Mesendoderm (in vitro differentiated cells): ENCODE measurements at regions not wholly inside any gene's neighbourhood (a gene's known extent, or its start where the extent isn't known, plus 50 kb on each side); places are given as distances from the start of the nearest gene placed in this dataset.

Experiments
- DNase-seq: peaks from one replicate; pipeline ENCODE4 v3.0.0; 2013
- H2AK5ac ChIP-seq: 2 replicates; pipeline ENCODE4 v1.6.1; 2013; ENCODE audit warnings: low read length, inconsistent platforms
- H2BK120ac ChIP-seq: 2 replicates; pipeline ENCODE4 v1.6.1; 2013; ENCODE audit warnings: low read depth, mild to moderate bottlenecking, low read length, moderate library complexity, mixed read lengths
- H2BK15ac ChIP-seq: replicated peaks from 2 replicates; pipeline ENCODE4 v1.6.1; 2013; ENCODE audit warnings: low read depth, mild to moderate bottlenecking, moderate library complexity
- H2BK5ac ChIP-seq: 2 replicates; pipeline ENCODE4 v1.6.1; 2013; ENCODE audit warnings: low read length, inconsistent platforms
- H3K18ac ChIP-seq: 2 replicates; pipeline ENCODE4 v1.6.1; 2013; ENCODE audit warnings: mild to moderate bottlenecking, low read length, mixed read lengths
- H3K23ac ChIP-seq: one replicate; pipeline ENCODE4 v1.6.1; 2013; ENCODE audit warnings: low read length
- H3K27ac ChIP-seq: 2 replicates; pipeline ENCODE4 v1.5.1; 2013; ENCODE audit warnings: low read depth, mild to moderate bottlenecking, inconsistent platforms, low read length, moderate library complexity
- H3K27me3 ChIP-seq: 2 replicates; pipeline ENCODE4 v1.6.1; 2013; ENCODE audit warnings: low read length, control low read depth, mild to moderate bottlenecking, inconsistent platforms; ENCODE audit not compliant: insufficient read depth, poor library complexity
- H3K36me3 ChIP-seq: 2 replicates; pipeline ENCODE4 v1.6.1; 2013; ENCODE audit warnings: low read length, inconsistent platforms; ENCODE audit not compliant: control insufficient read depth, insufficient read depth
- H3K4ac ChIP-seq: one replicate; pipeline ENCODE4 v1.6.1; 2013; ENCODE audit warnings: low read depth, mild to moderate bottlenecking, low read length, moderate library complexity
- H3K4me1 ChIP-seq: 2 replicates; pipeline ENCODE4 v1.6.1; 2013; ENCODE audit warnings: low read depth, low read length, inconsistent platforms; ENCODE audit not compliant: control insufficient read depth
- H3K4me2 ChIP-seq: 2 replicates; pipeline ENCODE4 v1.6.1; 2013; ENCODE audit warnings: low read length
- H3K4me3 ChIP-seq: 2 replicates; pipeline ENCODE4 v1.5.1; 2013; ENCODE audit warnings: mild to moderate bottlenecking, low read length
- H3K56ac ChIP-seq: one replicate; pipeline ENCODE4 v1.6.1; 2013; ENCODE audit warnings: low read length
- H3K79me1 ChIP-seq: 2 replicates; pipeline ENCODE4 v1.6.1; 2013; ENCODE audit warnings: low read length, inconsistent platforms
- H3K79me2 ChIP-seq: 2 replicates; pipeline ENCODE4 v1.6.1; 2013; ENCODE audit warnings: mild to moderate bottlenecking, low read length; ENCODE audit not compliant: control insufficient read depth, insufficient read depth
- H3K9ac ChIP-seq: 2 replicates; pipeline ENCODE4 v1.6.1; 2013; ENCODE audit warnings: low read length, inconsistent platforms
- H4K5ac ChIP-seq: one replicate; pipeline ENCODE4 v1.6.1; 2013; ENCODE audit warnings: low read length
- H4K8ac ChIP-seq: one replicate; pipeline ENCODE4 v1.6.1; 2013; ENCODE audit warnings: low read depth, mild to moderate bottlenecking, control low read depth, low read length, moderate library complexity
- WGBS: extraction: QIAGEN DNeasy Blood & Tissue Kit; methylation state at CpG from one replicate; pipeline ENCODE4 v1.1.7; 2013; ENCODE audit warnings: low lambda C conversion rate, missing lambda C conversion rate; ENCODE audit not compliant: insufficient coverage; ENCODE audit errors: extremely low coverage; 5-methylcytosine and 5-hydroxymethylcytosine counted together

DNA sequence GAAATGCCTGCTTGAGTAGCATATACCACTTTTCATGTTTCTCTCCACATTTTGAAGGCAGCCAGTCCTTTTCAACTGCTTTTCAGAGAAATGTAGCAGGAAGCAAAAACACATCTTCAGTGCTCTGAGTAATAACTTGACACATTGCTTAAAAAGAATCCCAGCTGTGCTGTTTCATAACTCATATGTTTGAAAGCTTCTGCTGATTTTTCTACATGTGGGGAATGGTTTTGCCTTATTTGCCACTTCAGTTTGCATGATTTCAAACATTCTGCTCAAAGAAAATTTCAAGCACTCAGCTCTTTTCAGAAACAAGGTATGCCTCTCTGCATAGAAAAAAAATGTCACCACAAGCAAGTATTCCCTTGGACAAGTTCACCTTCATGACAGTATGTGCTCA lies 732.8 kb downstream of the POM121L12 start:
- Histone ChIP-seq H2BK120ac (no peak overlapping the region), H3K27ac (no peak overlapping the region), H3K4me1 (no peaks in the 10 kb centered on the region), H3K56ac (no peak overlapping the region), H2BK15ac (no peak overlapping the region), H2BK5ac (no peak overlapping the region), H4K8ac (no peak overlapping the region), H3K27me3 (no peaks in the 10 kb centered on the region), H3K36me3 (no peaks in the 10 kb centered on the region), H3K9ac (no peak overlapping the region), H3K18ac (no peak overlapping the region), H3K4me2 (no peak overlapping the region), H3K4me3 (no peak overlapping the region), H2AK5ac (no peak overlapping the region), H3K23ac (no peak overlapping the region), H3K4ac (no peak overlapping the region), H3K79me2 (no peaks in the 10 kb centered on the region), H3K79me1 (no peaks in the 10 kb centered on the region), H4K5ac (no peak overlapping the region)
- no peak for DNase-seq

DNA sequence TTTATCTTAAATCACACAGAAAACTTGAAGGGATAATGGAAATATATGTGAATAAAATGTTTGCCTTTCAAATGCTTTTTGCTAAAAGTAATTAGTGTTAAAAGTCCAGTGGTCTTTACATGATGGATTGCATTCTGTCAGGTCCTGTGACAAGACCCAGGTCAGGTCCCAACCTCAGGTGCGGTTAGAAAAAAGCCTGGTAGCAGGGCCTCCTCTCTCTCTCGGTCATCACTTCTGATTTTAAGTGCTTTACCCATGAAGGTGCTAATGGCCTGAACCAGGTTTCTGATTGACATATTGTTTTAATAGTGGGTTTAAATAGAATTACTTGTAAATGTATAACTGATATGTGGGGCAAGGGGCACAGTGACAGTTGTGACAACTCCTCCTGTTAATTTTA lies 736.3 kb downstream of the POM121L12 start:
- no peak for DNase-seq

DNA sequence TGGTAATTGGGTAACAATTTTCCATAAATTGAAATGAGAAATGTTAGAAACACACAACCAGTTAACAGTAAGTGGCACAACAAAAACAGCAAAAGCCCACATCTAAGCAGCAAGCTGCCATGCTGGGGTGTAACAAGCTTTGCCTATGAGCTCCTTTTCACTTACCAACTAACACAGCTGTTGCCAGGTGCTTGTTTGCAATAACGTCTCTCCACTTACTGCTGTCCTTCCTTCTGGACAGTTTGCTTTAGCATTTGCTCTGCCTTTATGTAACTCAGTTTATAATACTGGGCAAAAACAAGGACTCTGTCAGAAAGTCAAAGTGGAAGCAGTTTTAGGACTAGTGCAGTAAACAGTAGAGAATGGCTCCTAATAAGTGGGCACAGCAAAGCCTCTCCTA lies 740.9 kb downstream of the POM121L12 start:
- Histone ChIP-seq H3K4ac (no peak overlapping the region), H3K79me2 (no peaks in the 10 kb centered on the region), H3K4me2 (no peak overlapping the region), H3K23ac (no peak overlapping the region), H4K8ac (no peak overlapping the region), H3K4me3 (no peak overlapping the region), H3K36me3 (no peaks in the 10 kb centered on the region), H2BK5ac (no peak overlapping the region), H2AK5ac (no peak overlapping the region), H4K5ac (no peak overlapping the region), H3K27me3 (no peaks in the 10 kb centered on the region), H3K9ac (no peak overlapping the region), H3K18ac (no peak overlapping the region), H3K79me1 (no peaks in the 10 kb centered on the region), H3K27ac (no peak overlapping the region), H3K56ac (no peak overlapping the region), H2BK15ac (no peak overlapping the region), H2BK120ac (no peak overlapping the region), H3K4me1 (no peaks in the 10 kb centered on the region)
- DNase-seq: no peak
- WGBS: no CpG with 5 or more reads among the region's 1 CpG

More for the DNA sequence above, 736.3 kb downstream of the POM121L12 start:
- Histone ChIP-seq H3K18ac (no peak overlapping the region), H3K4me3 (no peak overlapping the region), H3K79me1 (no peaks in the 10 kb centered on the region), H4K8ac (no peak overlapping the region), H3K4me1 (no peaks in the 10 kb centered on the region), H2BK120ac (no peak overlapping the region), H3K4ac (no peak overlapping the region), H3K4me2 (no peak overlapping the region), H3K9ac (no peak overlapping the region), H3K79me2 (no peaks in the 10 kb centered on the region), H2BK15ac (no peak overlapping the region), H4K5ac (no peak overlapping the region), H3K27me3 (no peaks in the 10 kb centered on the region), H2BK5ac (no peak overlapping the region), H3K23ac (no peak overlapping the region), H3K36me3 (no peaks in the 10 kb centered on the region), H3K56ac (no peak overlapping the region), H2AK5ac (no peak overlapping the region), H3K27ac (no peak overlapping the region)
- WGBS: no CpG with 5 or more reads among the region's 2 CpGs

DNA sequence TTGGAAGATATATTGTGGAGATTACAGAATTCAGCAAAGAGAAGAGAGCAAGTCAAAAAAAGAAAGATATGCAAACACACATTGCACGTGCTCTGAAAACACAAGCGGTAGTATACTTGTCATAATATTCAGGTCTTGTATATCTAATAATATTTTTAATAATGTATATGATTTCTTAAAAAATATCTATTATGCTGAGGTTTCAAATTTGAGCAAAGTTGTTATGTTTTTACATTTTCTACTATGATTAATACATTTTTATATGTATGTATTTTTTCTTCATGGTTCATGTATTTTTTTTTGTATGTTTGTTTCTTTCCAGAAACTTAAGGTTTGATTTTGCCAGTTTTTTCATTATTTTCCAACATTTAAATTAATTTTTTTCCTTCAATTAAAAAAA lies 752.4 kb upstream of the VSTM2A start:
- H3K4me3 ChIP-seq: no peak overlapping the region
- H4K8ac ChIP-seq: no peak overlapping the region
- H2AK5ac ChIP-seq: no peak overlapping the region
- no peak overlapping the region for H3K4me2 ChIP-seq
- no peak overlapping the region for H4K5ac ChIP-seq
- H2BK120ac ChIP-seq: no peak overlapping the region
- H2BK5ac ChIP-seq: no peak overlapping the region
- H3K18ac ChIP-seq: no peak overlapping the region
- H3K27ac ChIP-seq: no peak overlapping the region
- H3K23ac ChIP-seq: no peak overlapping the region
- no peaks in the 10 kb centered on the region for H3K36me3 ChIP-seq
- no peak overlapping the region for H3K4ac ChIP-seq
- DNase-seq: no peak
- no peaks in the 10 kb centered on the region for H3K4me1 ChIP-seq
- no peaks in the 10 kb centered on the region for H3K27me3 ChIP-seq
- no peak overlapping the region for H3K9ac ChIP-seq
- no peaks in the 10 kb centered on the region for H3K79me1 ChIP-seq
- H2BK15ac ChIP-seq: no peak overlapping the region
- H3K56ac ChIP-seq: no peak overlapping the region
- WGBS: no CpG with 5 or more reads among the region's 2 CpGs
- H3K79me2 ChIP-seq: no peaks in the 10 kb centered on the region

DNA sequence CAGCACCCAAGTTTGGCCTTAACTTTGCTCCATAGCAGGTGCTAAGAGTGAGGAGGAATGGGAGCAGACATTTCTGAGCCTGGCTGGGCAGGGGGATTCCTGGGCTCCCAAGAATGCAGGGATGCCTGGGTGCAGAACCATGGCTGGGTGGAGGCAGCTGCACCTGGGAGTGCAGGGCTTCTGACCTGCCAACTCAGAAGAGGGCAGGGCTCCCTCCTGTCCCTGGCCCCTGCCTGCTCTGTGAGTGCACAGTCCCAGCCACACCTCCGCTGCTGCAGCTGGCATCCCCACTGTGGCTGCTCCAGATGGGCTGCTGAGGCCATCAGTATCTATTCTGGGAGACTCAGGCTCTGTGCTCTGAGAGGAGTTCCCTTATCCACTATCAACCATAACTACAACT lies 747.4 kb upstream of the VSTM2A start:
- no peak overlapping the region for H2BK5ac ChIP-seq
- H4K8ac ChIP-seq: no peak overlapping the region
- H3K56ac ChIP-seq: no peak overlapping the region
- H3K23ac ChIP-seq: no peak overlapping the region
- WGBS: no CpG with 5 or more reads among the region's 1 CpG
- no peaks in the 10 kb centered on the region for H3K27me3 ChIP-seq
- no peaks in the 10 kb centered on the region for H3K79me1 ChIP-seq
- no peaks in the 10 kb centered on the region for H3K36me3 ChIP-seq
- no peak overlapping the region for H3K4me3 ChIP-seq
- DNase-seq: no peak
- H3K4ac ChIP-seq: no peak overlapping the region
- H3K18ac ChIP-seq: no peak overlapping the region
- H3K4me1 ChIP-seq: no peaks in the 10 kb centered on the region
- no peak overlapping the region for H2BK15ac ChIP-seq
- no peak overlapping the region for H3K9ac ChIP-seq
- H2AK5ac ChIP-seq: no peak overlapping the region
- H4K5ac ChIP-seq: no peak overlapping the region
- H3K27ac ChIP-seq: no peak overlapping the region
- H3K79me2 ChIP-seq: no peaks in the 10 kb centered on the region
- no peak overlapping the region for H3K4me2 ChIP-seq
- no peak overlapping the region for H2BK120ac ChIP-seq

DNA sequence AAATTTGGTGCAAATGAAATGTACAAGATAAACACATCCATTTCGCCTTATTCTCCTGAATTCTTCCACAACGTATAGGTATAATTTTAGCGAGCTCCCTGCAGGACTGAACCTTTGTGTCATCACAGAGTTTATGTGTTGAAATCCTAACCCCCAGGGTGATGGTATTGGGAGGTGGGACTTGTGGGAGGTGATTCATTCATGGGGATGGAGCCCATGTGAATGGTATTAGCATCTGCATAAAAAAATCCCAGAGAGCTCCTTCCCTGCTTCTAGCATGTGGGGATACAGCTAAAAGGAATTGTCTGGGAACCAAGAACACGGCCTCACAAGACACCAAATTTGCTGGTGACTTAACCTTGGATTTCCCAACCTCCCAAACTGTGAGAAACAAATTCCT lies 741.4 kb upstream of the VSTM2A start:
- Histone ChIP-seq H3K18ac (no peak overlapping the region), H3K27me3 (no peaks in the 10 kb centered on the region), H2BK15ac (no peak overlapping the region), H4K8ac (no peak overlapping the region), H3K4me3 (no peak overlapping the region), H3K79me1 (no peaks in the 10 kb centered on the region), H3K36me3 (no peaks in the 10 kb centered on the region), H4K5ac (no peak overlapping the region), H3K23ac (no peak overlapping the region), H3K4me1 (no peaks in the 10 kb centered on the region), H3K4me2 (no peak overlapping the region), H3K79me2 (no peaks in the 10 kb centered on the region), H3K9ac (no peak overlapping the region), H3K56ac (no peak overlapping the region), H3K4ac (no peak overlapping the region), H2BK5ac (no peak overlapping the region), H2BK120ac (no peak overlapping the region), H2AK5ac (no peak overlapping the region), H3K27ac (no peak overlapping the region)
- DNase-seq: peak; percentile 51
- no CpG with 5 or more reads among the region's 4 CpGs for WGBS
